ENCODE measurements at regions not wholly inside any gene's neighbourhood (a gene's known extent, or its start where the extent isn't known, plus 50 kb on each side); places are given as distances from the start of the nearest gene placed in this dataset.

DNA sequence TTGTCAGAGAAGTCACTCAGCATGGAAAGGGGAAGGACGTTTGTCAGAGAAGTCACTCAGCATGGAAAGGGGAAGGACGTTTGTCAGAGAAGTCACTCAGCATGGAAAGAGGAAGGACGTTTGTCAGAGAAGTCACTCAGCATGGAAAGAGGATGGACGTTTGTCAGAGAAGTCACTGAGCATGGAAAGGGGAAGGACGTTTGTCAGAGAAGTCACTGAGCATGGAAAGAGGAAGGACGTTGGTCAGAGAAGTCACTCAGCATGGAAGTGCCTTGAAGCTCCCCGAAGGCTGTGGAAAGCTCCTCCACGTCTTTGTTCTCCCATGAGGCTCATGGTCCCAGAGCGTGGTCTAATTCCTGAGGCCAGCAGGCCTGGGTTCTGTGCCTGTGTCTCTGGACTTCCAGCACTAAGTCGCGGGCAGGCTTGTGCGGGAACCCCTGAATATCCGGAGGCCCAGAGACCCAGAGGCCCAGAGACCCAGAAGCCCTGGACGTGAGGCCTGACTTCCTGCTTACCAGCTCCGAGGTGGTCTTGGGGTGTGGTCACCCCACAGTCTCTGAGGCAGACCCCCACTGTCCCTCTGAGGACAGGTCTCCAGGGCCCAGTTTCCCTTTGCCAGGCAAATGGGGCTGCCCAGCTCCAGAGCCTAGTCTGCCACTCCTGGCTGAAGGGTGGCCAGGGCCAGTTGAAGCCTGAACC, 70.4 kb upstream of the TWIST2 start:
- TF ChIP-seq CTCF (IDR thresholded peaks at IDR 0.05; ENCODE audit: poor library complexity, severe bottlenecking): no peak
- Histone ChIP-seq H3K36me3 (ENCODE audit: low read depth) (no peaks in the 10 kb centered on the region), H3K4me3 (ENCODE audit: severe bottlenecking) (no peak overlapping the region), H3K27me3 (ENCODE audit: insufficient read depth, poor library complexity, severe bottlenecking) (no peaks in the 10 kb centered on the region), H3K4me1 (ENCODE audit: insufficient read depth, poor library complexity, severe bottlenecking) (no peaks in the 10 kb centered on the region), H3K27ac (ENCODE audit: poor library complexity, severe bottlenecking) (no peak overlapping the region), H3K9me3 (ENCODE audit: severe bottlenecking) (no peaks in the 10 kb centered on the region)
- no peak for ATAC-seq (ENCODE audit: low read depth)
- DNase-seq (ENCODE audit: low spot score): no peak

GRCh38 chr2:238784671-238785527, 63.0 kb upstream of the TWIST2 start:
- DNase-seq (ENCODE audit: low spot score) (no peak), ATAC-seq (ENCODE audit: low read depth) (peak; percentile 73; the same call in 2 of the 3 replicates)
- H3K36me3 ChIP-seq (ENCODE audit: low read depth): no peaks in the 10 kb centered on the region
- no peaks in the 10 kb centered on the region for H3K9me3 ChIP-seq (ENCODE audit: severe bottlenecking)
- peak; percentile 89 for TF ChIP-seq CTCF (IDR thresholded peaks at IDR 0.05; ENCODE audit: poor library complexity, severe bottlenecking)
- peaks cover 3% of the 10 kb centered on the region for H3K4me1 ChIP-seq (ENCODE audit: insufficient read depth, poor library complexity, severe bottlenecking)
- H3K27me3 ChIP-seq (ENCODE audit: insufficient read depth, poor library complexity, severe bottlenecking): no peaks in the 10 kb centered on the region
- H3K27ac ChIP-seq (ENCODE audit: poor library complexity, severe bottlenecking): no peak overlapping the region
- no peak overlapping the region for H3K4me3 ChIP-seq (ENCODE audit: severe bottlenecking)

DNA sequence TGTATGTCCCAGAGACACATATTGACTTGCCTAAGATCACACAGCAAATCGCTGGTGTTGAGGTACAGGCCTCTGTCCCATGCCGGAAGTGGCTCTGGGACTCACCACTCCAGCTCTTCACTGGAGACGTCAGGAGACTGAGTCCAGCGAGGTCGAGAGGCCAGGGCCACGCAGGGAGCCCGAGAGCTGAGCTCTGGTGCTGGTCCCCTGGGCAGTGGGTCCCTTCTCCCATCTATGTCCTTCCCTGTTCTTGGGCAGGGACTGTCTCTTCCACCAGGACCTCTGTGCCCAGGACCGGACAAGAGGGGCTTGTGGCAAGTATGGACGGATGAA, 62.4 kb upstream of the TWIST2 start:
- H3K4me1 ChIP-seq (ENCODE audit: insufficient read depth, poor library complexity, severe bottlenecking): peaks cover 3% of the 10 kb centered on the region
- no peak for ATAC-seq (ENCODE audit: low read depth)
- H3K9me3 ChIP-seq (ENCODE audit: severe bottlenecking): no peaks in the 10 kb centered on the region
- H3K27ac ChIP-seq (ENCODE audit: poor library complexity, severe bottlenecking): no peak overlapping the region
- no peak for DNase-seq (ENCODE audit: low spot score)
- no peaks in the 10 kb centered on the region for H3K27me3 ChIP-seq (ENCODE audit: insufficient read depth, poor library complexity, severe bottlenecking)
- TF ChIP-seq CTCF (IDR thresholded peaks at IDR 0.05; ENCODE audit: poor library complexity, severe bottlenecking): no peak
- no peak overlapping the region for H3K4me3 ChIP-seq (ENCODE audit: severe bottlenecking)
- no peaks in the 10 kb centered on the region for H3K36me3 ChIP-seq (ENCODE audit: low read depth)

DNA sequence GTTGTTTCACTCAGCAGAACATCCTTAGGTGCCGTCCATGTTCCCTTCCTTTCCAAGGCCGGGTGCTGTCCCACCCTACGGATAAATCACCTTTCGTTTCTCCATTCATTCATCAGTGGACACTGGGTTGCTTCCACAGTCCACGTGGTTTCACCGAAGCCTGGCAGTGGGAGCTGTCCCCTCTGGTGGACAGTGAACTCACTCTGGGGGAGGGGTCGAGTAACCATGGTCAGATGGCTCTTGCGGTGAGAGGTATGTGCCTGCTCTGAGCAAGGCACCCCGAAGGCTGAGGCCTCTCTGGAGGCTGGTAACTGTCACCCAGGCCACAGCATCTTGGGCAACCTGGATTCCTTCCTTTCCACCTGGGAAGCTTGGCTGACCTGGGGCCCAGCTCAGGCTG, 61.5 kb upstream of the TWIST2 start:
- Histone ChIP-seq H3K4me1 (ENCODE audit: insufficient read depth, poor library complexity, severe bottlenecking) (peaks cover 3% of the 10 kb centered on the region), H3K9me3 (ENCODE audit: severe bottlenecking) (no peaks in the 10 kb centered on the region), H3K27ac (ENCODE audit: poor library complexity, severe bottlenecking) (no peak overlapping the region), H3K4me3 (ENCODE audit: severe bottlenecking) (no peak overlapping the region), H3K27me3 (ENCODE audit: insufficient read depth, poor library complexity, severe bottlenecking) (no peaks in the 10 kb centered on the region), H3K36me3 (ENCODE audit: low read depth) (no peaks in the 10 kb centered on the region)
- no peak for DNase-seq (ENCODE audit: low spot score)
- ATAC-seq (ENCODE audit: low read depth): no peak
- no peak for TF ChIP-seq CTCF (IDR thresholded peaks at IDR 0.05; ENCODE audit: poor library complexity, severe bottlenecking)

Data from RWPE2 (cell line).